ENCODE measurements at regions not wholly inside any gene's neighbourhood (a gene's known extent, or its start where the extent isn't known, plus 50 kb on each side); places are given as distances from the start of the nearest gene placed in this dataset.

DNA sequence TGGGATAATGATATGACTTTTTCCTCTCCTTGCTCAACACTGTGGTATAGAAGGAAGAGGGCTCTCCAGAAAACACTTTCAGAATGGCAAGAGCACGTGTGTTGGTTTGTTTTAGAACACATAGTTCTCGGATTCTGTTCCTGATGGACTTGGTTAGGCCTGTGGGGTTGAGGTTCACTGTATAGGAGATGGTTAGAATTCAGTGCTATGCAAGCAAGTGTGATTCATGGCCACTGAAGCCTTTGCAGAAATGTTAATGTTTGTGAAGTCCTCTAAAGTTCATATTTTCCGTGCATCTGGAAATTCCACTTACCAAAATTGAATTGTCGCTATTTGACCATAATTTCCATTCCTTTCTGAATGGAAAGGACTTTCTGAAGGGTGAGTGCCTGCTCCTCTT, 233.2 kb upstream of the DDHD1 start:
- no peak overlapping the region for H3K27ac Mint-ChIP-seq
- no peaks in the 10 kb centered on the region for H3K9me3 Mint-ChIP-seq

DNA sequence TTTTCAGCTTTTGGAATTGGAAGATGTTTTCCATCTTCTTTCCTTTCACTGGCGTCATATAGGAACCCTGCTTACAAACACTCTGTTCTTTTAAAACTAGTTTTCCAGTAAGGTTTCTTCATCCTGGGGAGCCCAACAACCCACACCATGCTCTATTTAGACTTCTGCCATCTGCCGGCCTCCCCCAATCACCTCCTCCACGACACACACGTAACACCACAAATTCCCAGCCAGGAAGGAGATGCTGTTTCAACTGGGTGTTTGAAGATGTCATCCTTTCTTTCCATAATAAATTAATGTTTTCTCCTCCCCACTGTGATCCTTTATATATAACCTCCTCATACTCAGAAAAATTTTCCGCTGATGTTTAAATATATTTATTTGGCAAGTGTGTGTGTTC, 231.4 kb upstream of the DDHD1 start:
- TF ChIP-seq CTCF (IDR thresholded peaks at IDR 0.05) = no peak
- Mint-ChIP-seq H3K4me3 (no peak overlapping the region), H3K27me3 (ENCODE audit: insufficient read depth) (peaks cover 3% of the 10 kb centered on the region)

More for the DNA sequence above, 233.2 kb upstream of the DDHD1 start:
- Mint-ChIP-seq H3K27me3 (ENCODE audit: insufficient read depth) (no peaks in the 10 kb centered on the region; the same call in 1 of the 2 replicates), H3K4me3 (no peak overlapping the region), H3K36me3 (ENCODE audit: low read depth) (no peaks in the 10 kb centered on the region), H3K4me1 (ENCODE audit: low read depth) (peaks cover 32% of the 10 kb centered on the region)
- no peak for DNase-seq
- no peak for TF ChIP-seq CTCF (IDR thresholded peaks at IDR 0.05)

DNA sequence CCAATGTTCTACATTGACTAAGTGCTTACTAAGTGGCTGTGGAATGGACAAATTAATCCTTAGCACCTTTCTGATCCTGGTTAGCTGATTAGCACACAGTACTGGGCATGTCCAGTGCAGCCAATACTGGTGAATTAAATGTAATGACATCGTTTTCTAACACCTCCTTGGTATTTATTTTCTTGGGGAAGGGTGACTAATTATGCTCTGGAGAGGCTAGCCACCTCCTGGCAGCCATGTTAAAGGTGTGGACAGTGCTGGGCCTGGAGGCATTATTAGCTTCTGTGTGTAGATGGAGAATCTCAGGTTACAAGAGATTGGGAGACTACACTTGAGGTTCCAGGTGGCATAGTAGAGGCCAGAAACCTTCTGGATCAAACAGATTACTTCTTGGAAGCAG, 230.9 kb upstream of the DDHD1 start:
- Mint-ChIP-seq H3K27ac (no peak overlapping the region), H3K4me3 (no peak overlapping the region), H3K36me3 (ENCODE audit: low read depth) (no peaks in the 10 kb centered on the region), H3K4me1 (ENCODE audit: low read depth) (peaks cover 9% of the 10 kb centered on the region), H3K27me3 (ENCODE audit: insufficient read depth) (peaks cover 3% of the 10 kb centered on the region), H3K9me3 (no peaks in the 10 kb centered on the region)
- no peak for TF ChIP-seq CTCF (IDR thresholded peaks at IDR 0.05)
- DNase-seq = no peak

More for the DNA sequence above, 231.4 kb upstream of the DDHD1 start:
- H3K27ac Mint-ChIP-seq = no peak overlapping the region
- H3K36me3 Mint-ChIP-seq (ENCODE audit: low read depth) = no peaks in the 10 kb centered on the region
- DNase-seq = no peak
- peaks cover 14% of the 10 kb centered on the region for H3K4me1 Mint-ChIP-seq (ENCODE audit: low read depth)
- H3K9me3 Mint-ChIP-seq = no peaks in the 10 kb centered on the region

DNA sequence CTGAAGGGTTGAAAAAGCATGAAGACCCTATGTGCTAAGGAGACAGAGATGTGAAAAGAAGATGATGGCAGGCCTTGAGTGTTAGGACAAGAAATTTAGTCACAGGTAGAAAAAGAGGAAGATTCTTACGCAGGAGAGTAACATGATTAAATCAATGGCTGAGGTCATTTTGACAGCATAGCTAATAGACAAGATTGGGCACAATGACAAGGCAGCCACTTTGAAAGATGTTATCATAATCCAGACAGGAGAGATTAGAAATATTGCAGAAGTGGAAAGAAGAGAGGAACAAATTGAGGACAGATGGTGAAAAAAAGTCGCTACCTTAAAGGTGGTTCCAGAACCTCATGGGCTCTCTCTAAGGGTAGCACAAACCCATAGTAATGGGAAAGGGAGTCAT, 228.8 kb upstream of the DDHD1 start:
- H3K27me3 Mint-ChIP-seq (ENCODE audit: insufficient read depth) = peaks cover 3% of the 10 kb centered on the region
- no peaks in the 10 kb centered on the region for H3K4me1 Mint-ChIP-seq (ENCODE audit: low read depth)
- no peak for DNase-seq
- no peak for TF ChIP-seq CTCF (IDR thresholded peaks at IDR 0.05)
- H3K27ac Mint-ChIP-seq = no peak overlapping the region
- no peaks in the 10 kb centered on the region for H3K36me3 Mint-ChIP-seq (ENCODE audit: low read depth)
- no peak overlapping the region for H3K4me3 Mint-ChIP-seq
- H3K9me3 Mint-ChIP-seq = no peaks in the 10 kb centered on the region

DNA sequence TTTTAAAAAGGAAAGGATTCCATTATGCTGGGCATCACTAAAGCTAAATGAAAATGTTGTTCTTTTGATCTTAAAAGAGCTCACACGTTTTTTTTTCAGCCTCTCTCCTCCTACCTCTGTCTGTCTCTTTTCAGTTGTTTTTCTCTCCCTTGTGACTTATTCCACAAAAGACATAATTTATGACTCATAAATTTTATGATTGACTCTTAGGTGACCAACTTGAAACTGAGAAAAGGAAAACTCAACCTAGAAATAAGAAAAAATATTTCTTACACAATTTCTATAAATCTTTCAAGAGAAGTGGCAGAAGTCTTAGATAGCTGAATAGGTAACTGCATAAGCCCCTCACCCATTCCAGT, 227.7 kb upstream of the DDHD1 start:
- Mint-ChIP-seq H3K27me3 (ENCODE audit: insufficient read depth) (peaks cover 5% of the 10 kb centered on the region), H3K36me3 (ENCODE audit: low read depth) (no peaks in the 10 kb centered on the region), H3K9me3 (no peaks in the 10 kb centered on the region), H3K27ac (no peak overlapping the region), H3K4me1 (ENCODE audit: low read depth) (no peaks in the 10 kb centered on the region), H3K4me3 (no peak overlapping the region)
- DNase-seq = no peak
- TF ChIP-seq CTCF (IDR thresholded peaks at IDR 0.05) = no peak

Data from HFFc6 (cell line).